Dedifferentiated amniotic fluid mesenchymal stem cell (primary cell): ENCODE measurements at regions not wholly inside any gene's neighbourhood (a gene's known extent, or its start where the extent isn't known, plus 50 kb on each side); places are given as distances from the start of the nearest gene placed in this dataset.
A peak's percentile ranks its signal among the peaks of the same experiment; 100 is the strongest.

ENCODE experiments used
- DNase-seq: peaks from one replicate; pipeline ENCODE4 v3.0.0-alpha.2; 2016; ENCODE audit errors: extremely low spot score

- DNase-seq: no peak
These were observed 152.4 kb upstream of the KCTD1 start for GRCh38 chr18:26700728-26701127.

- no peak for DNase-seq
These were observed 151.8 kb upstream of the KCTD1 start for GRCh38 chr18:26700201-26700600.

- no peak for DNase-seq
These were observed 149.0 kb upstream of the KCTD1 start for GRCh38 chr18:26697186-26697884.

- DNase-seq: no peak
These were observed 148.4 kb upstream of the KCTD1 start for GRCh38 chr18:26696786-26697185.

- DNase-seq: no peak
These were observed 148.0 kb upstream of the KCTD1 start for GRCh38 chr18:26696308-26696707.

- no peak for DNase-seq
These were observed 141.0 kb upstream of the KCTD1 start for GRCh38 chr18:26689226-26689879.

GRCh38 chr18:26686532-26686931, 138.2 kb upstream of the KCTD1 start:
- no peak for DNase-seq

GRCh38 chr18:26685438-26686157, 137.2 kb upstream of the KCTD1 start:
- no peak for DNase-seq

GRCh38 chr18:26677957-26678356, 129.6 kb upstream of the KCTD1 start:
- no peak for DNase-seq

- no peak for DNase-seq
These were observed 118.7 kb upstream of the KCTD1 start for GRCh38 chr18:26667046-26667445.

GRCh38 chr18:26662996-26663395, 114.6 kb upstream of the KCTD1 start:
- no peak for DNase-seq

GRCh38 chr18:26657631-26658581, 109.6 kb upstream of the KCTD1 start:
- DNase-seq: no peak

GRCh38 chr18:26656944-26657536, 108.7 kb upstream of the KCTD1 start:
- DNase-seq: peak; percentile 71

- DNase-seq: no peak
These were observed 108.1 kb upstream of the KCTD1 start for GRCh38 chr18:26656431-26656943.

- no peak for DNase-seq
These were observed 107.4 kb upstream of the KCTD1 start for GRCh38 chr18:26655525-26656430.

- no peak for DNase-seq
These were observed 106.5 kb upstream of the KCTD1 start for GRCh38 chr18:26654616-26655524.

- DNase-seq: no peak
These were observed 105.7 kb upstream of the KCTD1 start for GRCh38 chr18:26653943-26654615.

- no peak for DNase-seq
These were observed 104.1 kb upstream of the KCTD1 start for GRCh38 chr18:26652501-26652900.
